HG03558 (cell line): ENCODE measurements at regions not wholly inside any gene's neighbourhood (a gene's known extent, or its start where the extent isn't known, plus 50 kb on each side); places are given as distances from the start of the nearest gene placed in this dataset.
A peak's percentile ranks its signal among the peaks of the same experiment; 100 is the strongest.
"Not testable (repeated sequence)": the region's sequence is repeated elsewhere in the genome, so short reads cannot be mapped to it uniquely, and the experiment has no call there.

Experiments
- ATAC-seq: cut with Tn5 transposase; IDR thresholded peaks from one replicate; pipeline ENCODE4 v1.9.1; 2021; ENCODE audit warnings: moderate number of reproducible peaks; ENCODE audit not compliant: unreplicated experiment; ENCODE audit errors: extremely low read depth

DNA sequence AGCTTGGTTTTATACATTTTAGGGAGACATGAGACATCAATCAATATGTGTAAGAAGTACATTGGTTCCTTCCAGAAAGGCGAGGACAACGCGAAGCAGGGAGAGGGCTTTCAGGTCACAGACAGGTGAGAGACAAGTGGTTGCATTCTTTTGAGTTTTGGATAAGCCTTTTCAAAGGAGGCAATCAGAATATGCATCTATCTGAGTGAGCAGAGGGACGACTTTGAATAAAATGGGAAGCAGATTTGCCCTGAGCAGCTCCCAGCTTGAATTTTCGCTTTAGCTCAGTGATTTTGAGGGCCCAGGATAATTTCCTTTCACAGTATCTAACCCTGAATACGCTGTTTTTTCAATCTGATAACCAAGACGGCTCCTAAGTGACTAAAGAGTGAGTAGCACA lies 82.5 kb upstream of the MYO3A start:
- ATAC-seq, result no peak

- ATAC-seq, result no peak
These were observed 81.6 kb upstream of the MYO3A start for GRCh38 chr10:25852364-25852941.

DNA sequence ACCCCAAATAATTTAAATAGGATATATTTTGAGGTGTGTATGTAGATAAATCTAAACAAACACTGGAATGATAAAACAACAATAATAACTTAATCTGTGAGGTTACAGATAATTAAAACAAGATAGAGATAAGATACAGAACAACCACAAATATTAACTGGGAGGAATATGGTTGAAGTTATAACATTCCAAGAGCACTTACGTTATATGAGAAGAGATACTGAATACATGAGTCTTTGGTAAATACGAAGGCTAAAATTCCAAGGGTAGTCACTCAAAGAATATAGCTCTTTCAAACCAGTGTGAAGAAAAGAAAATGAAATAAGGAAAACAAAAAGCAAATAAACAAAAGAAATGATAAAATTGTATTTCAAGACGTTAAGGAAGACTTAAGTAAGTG lies 76.0 kb upstream of the MYO3A start:
- ATAC-seq, result no peak

GRCh38 chr10:25865267-25865666 lies 68.8 kb upstream of the MYO3A start:
- no peak for ATAC-seq

GRCh38 chr10:25867321-25867720 lies 66.7 kb upstream of the MYO3A start:
- no peak for ATAC-seq

DNA sequence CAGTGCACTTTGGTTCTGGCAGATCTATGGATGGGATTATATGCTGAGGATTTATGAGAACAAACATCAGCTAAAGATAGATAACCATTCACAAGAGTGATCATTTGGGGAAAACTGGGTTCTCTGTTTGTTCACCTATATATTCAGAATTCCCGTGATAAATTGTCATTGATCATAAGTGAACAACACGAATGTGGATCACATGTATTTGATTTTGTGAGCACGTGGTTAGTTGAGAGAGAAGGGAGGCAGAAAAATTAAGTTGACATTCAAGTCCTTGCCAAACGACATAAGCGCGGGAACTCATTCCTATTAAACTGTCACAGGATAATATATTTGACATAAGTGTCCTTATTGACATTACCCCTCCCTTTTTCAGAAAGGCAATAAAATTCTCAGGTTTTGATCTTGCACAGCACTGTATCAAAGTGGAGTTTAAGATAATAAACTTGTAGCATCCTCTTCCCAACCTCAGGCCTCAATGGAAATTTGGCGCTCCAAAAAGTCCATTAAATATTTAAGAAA lies 64.9 kb upstream of the MYO3A start:
- no peak for ATAC-seq

- ATAC-seq, result no peak
These were observed 64.4 kb upstream of the MYO3A start for GRCh38 chr10:25869609-25870008.

DNA sequence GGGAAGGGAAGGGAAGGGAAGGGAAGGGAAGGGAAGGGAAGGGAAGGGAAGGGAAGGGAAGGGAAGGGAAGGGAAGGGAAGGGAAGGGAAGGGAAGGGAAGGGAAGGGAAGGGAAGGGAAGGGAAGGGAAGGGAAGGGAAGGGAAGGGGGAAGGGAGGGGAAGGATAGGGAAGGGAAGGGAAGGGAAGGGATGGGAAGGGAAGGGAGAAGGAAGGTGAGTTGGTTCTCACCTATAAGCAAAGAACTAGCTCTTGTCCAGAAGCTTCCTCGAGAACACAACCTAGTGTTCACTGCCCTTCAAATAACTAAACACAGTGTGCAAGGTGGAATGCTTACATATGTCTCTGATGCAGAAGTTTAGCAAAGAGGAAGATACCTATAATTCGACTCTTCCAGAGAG lies 59.6 kb upstream of the MYO3A start:
- not testable (repeated sequence) for ATAC-seq

GRCh38 chr10:25875556-25876165 lies 58.4 kb upstream of the MYO3A start:
- ATAC-seq, result peak; percentile 84

- ATAC-seq, result no peak
These were observed 56.7 kb upstream of the MYO3A start for GRCh38 chr10:25877296-25877695.
